A673 (cell line): ENCODE measurements at regions not wholly inside any gene's neighbourhood (a gene's known extent, or its start where the extent isn't known, plus 50 kb on each side); places are given as distances from the start of the nearest gene placed in this dataset.

Experiments
- BruUV-seq: library from RNA; stranded (reverse); fragments of 400-500 nt; replicated peaks from 2 replicates; lab custom pipeline; 2021; lab: Mats Ljungman, UMichigan
- CTCF ChIA-PET: fragments of 300-600 bp; sonication (Branson Sonifier 250); formaldehyde crosslinking; loops from one replicate; lab custom pipeline; 2022; ENCODE audit warnings: antibody characterized with exemption; lab: Charles Lee
- POLR2A ChIA-PET: fragments of 300-600 bp; sonication (Branson Sonifier 250); formaldehyde crosslinking; loops from one replicate; lab custom pipeline; 2022; ENCODE audit warnings: antibody characterized with exemption; ENCODE audit not compliant: low non-redundant PET; lab: Charles Lee
- DNase-seq: peaks from one replicate; pipeline ENCODE4 v3.0.0-alpha.2; 2015; ENCODE audit warnings: low spot score
- H3K27ac ChIP-seq: fragments of 200-600 bp; sonication (generic); 2 replicates; pipeline ENCODE4 v1.5.1; 2016; ENCODE audit warnings: mixed run types, low read depth, mild to moderate bottlenecking, mixed read lengths, antibody characterized with exemption, low read length; ENCODE audit not compliant: poor library complexity, severe bottlenecking
- H3K27me3 ChIP-seq: fragments of 200-600 bp; sonication (generic); replicated peaks from 2 replicates; pipeline ENCODE4 v1.6.1; 2017; ENCODE audit warnings: mixed run types, low read depth, mild to moderate bottlenecking, mixed read lengths, antibody characterized with exemption, low read length; ENCODE audit not compliant: insufficient read depth, poor library complexity
- H3K36me3 ChIP-seq: fragments of 200-600 bp; sonication (generic); 2 replicates; pipeline ENCODE4 v1.6.1; 2016; ENCODE audit warnings: mixed run types, mild to moderate bottlenecking, mixed read lengths, antibody characterized with exemption, low read length; ENCODE audit not compliant: insufficient read depth, poor library complexity, severe bottlenecking
- H3K4me1 ChIP-seq: fragments of 200-600 bp; sonication (generic); 2 replicates; pipeline ENCODE4 v1.6.1; 2017; ENCODE audit warnings: mixed run types, mild to moderate bottlenecking, mixed read lengths, antibody characterized with exemption, low read length; ENCODE audit not compliant: insufficient read depth, poor library complexity, severe bottlenecking
- H3K4me3 ChIP-seq: fragments of 200-600 bp; sonication (generic); 2 replicates; pipeline ENCODE4 v1.5.1; 2016; ENCODE audit warnings: low read depth, mixed run types, mild to moderate bottlenecking, mixed read lengths, low read length; ENCODE audit not compliant: poor library complexity, severe bottlenecking
- H3K9me3 ChIP-seq: fragments of 200-600 bp; sonication (generic); 2 replicates; pipeline ENCODE4 v1.6.1; 2016; ENCODE audit warnings: mixed run types, low read depth, mild to moderate bottlenecking, mixed read lengths, antibody characterized with exemption, low read length; ENCODE audit not compliant: poor library complexity, severe bottlenecking
- CTCF ChIP-seq: fragments of 300-800, 200-600 bp; sonication (generic); conservative IDR thresholded peaks from 2 replicates; pipeline ENCODE4 v1.5.1; 2017; ENCODE audit warnings: low read depth, mild to moderate bottlenecking, antibody characterized with exemption, low read length, moderate library complexity, mixed read lengths
- EZH2 ChIP-seq: fragments of 200-600 bp; sonication (generic); IDR thresholded peaks from 2 replicates; pipeline ENCODE4 v1.6.1; 2017; ENCODE audit warnings: borderline replicate concordance, low read depth, mild to moderate bottlenecking, mixed read lengths, antibody characterized with exemption, low read length; ENCODE audit not compliant: poor library complexity, severe bottlenecking
- intact Hi-C: fragments of 100-400 bp; cut with micrococcal nuclease; formaldehyde crosslinking; loops from one replicate; pipeline ENCODE4 v1.10.0; 2022; ENCODE audit not compliant: unreplicated experiment

GRCh38 chr15:61702224-61703020, 357.8 kb downstream of the VPS13C start:
- Histone ChIP-seq H3K4me1 (no peaks in the 10 kb centered on the region), H3K9me3 (no peaks in the 10 kb centered on the region), H3K27ac (no peak overlapping the region), H3K36me3 (no peaks in the 10 kb centered on the region), H3K27me3 (no peaks in the 10 kb centered on the region), H3K4me3 (no peak overlapping the region)
- BruUV-seq, result no TSS peak
- CTCF ChIA-PET, result no interaction called here
- no peak for DNase-seq
- TF ChIP-seq EZH2 (no peak), CTCF (no peak)
- intact Hi-C loops, result no loop called here
- POLR2A ChIA-PET, result no interaction called here

- ChIA-PET POLR2A (no interaction called here), CTCF (no interaction called here)
- no peak for DNase-seq
- Histone ChIP-seq H3K4me3 (no peak overlapping the region), H3K27ac (no peak overlapping the region), H3K27me3 (no peaks in the 10 kb centered on the region), H3K9me3 (no peaks in the 10 kb centered on the region), H3K4me1 (no peaks in the 10 kb centered on the region), H3K36me3 (no peaks in the 10 kb centered on the region)
- no peak for TF ChIP-seq CTCF
- TF ChIP-seq EZH2, result no peak
- no TSS peak for BruUV-seq
- intact Hi-C loops, result no loop called here
Measured at GRCh38 chr15:61701455-61701854, 358.8 kb downstream of the VPS13C start.

GRCh38 chr15:61700803-61701202, 359.4 kb downstream of the VPS13C start:
- intact Hi-C loops, result no loop called here
- Histone ChIP-seq H3K9me3 (no peaks in the 10 kb centered on the region), H3K4me1 (no peaks in the 10 kb centered on the region), H3K27ac (no peak overlapping the region), H3K4me3 (no peak overlapping the region), H3K27me3 (no peaks in the 10 kb centered on the region), H3K36me3 (no peaks in the 10 kb centered on the region)
- ChIA-PET POLR2A (no interaction called here), CTCF (no interaction called here)
- TF ChIP-seq CTCF, result no peak
- no peak for TF ChIP-seq EZH2
- no peak for DNase-seq
- BruUV-seq, result no TSS peak
